OCI-LY1 (cell line): ENCODE measurements at regions not wholly inside any gene's neighbourhood (a gene's known extent, or its start where the extent isn't known, plus 50 kb on each side); places are given as distances from the start of the nearest gene placed in this dataset.

Experiments
- H2AFZ ChIP-seq: fragments of 200-600 bp; sonication (generic), shearing (Covaris generic); 2 replicates; pipeline ENCODE4 v1.6.0; 2014; ENCODE audit warnings: antibody characterized with exemption, mild to moderate bottlenecking, low read length
- H3F3A ChIP-seq: fragments of 200-600 bp; sonication (generic), shearing (Covaris generic); 2 replicates; pipeline ENCODE4 v1.6.0; 2014; ENCODE audit warnings: mild to moderate bottlenecking, antibody characterized with exemption, low read length, moderate library complexity; ENCODE audit not compliant: insufficient read depth
- H3K27ac ChIP-seq: fragments of 200-600 bp; sonication (generic); 2 replicates; pipeline ENCODE4 v1.5.1; 2014; ENCODE audit warnings: low read length, mixed run types, mild to moderate bottlenecking, low read depth; ENCODE audit not compliant: poor library complexity, severe bottlenecking
- H3K27me3 ChIP-seq: fragments of 200-600 bp; sonication (generic); 2 replicates; pipeline ENCODE4 v1.6.0; 2014; ENCODE audit warnings: antibody characterized with exemption, mild to moderate bottlenecking, low read length, moderate library complexity; ENCODE audit not compliant: insufficient read depth
- H3K36me3 ChIP-seq: fragments of 200-600 bp; sonication (generic); 2 replicates; pipeline ENCODE4 v1.6.1; 2014; ENCODE audit warnings: mild to moderate bottlenecking, antibody characterized with exemption, low read length, moderate library complexity, mixed read lengths; ENCODE audit not compliant: insufficient read depth
- H3K4me1 ChIP-seq: fragments of 200-600 bp; sonication (generic); 2 replicates; pipeline ENCODE4 v1.5.1; 2014; ENCODE audit warnings: mild to moderate bottlenecking, low read length, moderate library complexity; ENCODE audit not compliant: insufficient read depth, severe bottlenecking
- H3K4me2 ChIP-seq: fragments of 200-600 bp; sonication (generic), shearing (Covaris generic); 2 replicates; pipeline ENCODE4 v1.6.1; 2014; ENCODE audit warnings: low read length
- H3K4me3 ChIP-seq: fragments of 200-600 bp; sonication (generic); 2 replicates; pipeline ENCODE4 v1.5.1; 2014; ENCODE audit warnings: low read length, low read depth, mild to moderate bottlenecking, mixed read lengths; ENCODE audit not compliant: poor library complexity, severe bottlenecking
- H3K79me2 ChIP-seq: fragments of 200-600 bp; shearing (Covaris generic); 2 replicates; pipeline ENCODE4 v1.6.1; 2016; ENCODE audit warnings: mixed run types, low read length, mixed read lengths; ENCODE audit not compliant: insufficient read depth
- H3K9ac ChIP-seq: fragments of 200-600 bp; sonication (generic), shearing (Covaris generic); 2 replicates; pipeline ENCODE4 v1.6.1; 2014; ENCODE audit warnings: mild to moderate bottlenecking, low read length, mixed read lengths
- H3K9me2 ChIP-seq: fragments of 200-600 bp; sonication (generic), shearing (Covaris generic); 2 replicates; pipeline ENCODE4 v1.6.1; 2014; ENCODE audit warnings: low read depth, mild to moderate bottlenecking, low read length, mixed read lengths
- H3K9me3 ChIP-seq: fragments of 200-600 bp; shearing (Covaris generic); 2 replicates; pipeline ENCODE4 v1.6.1; 2014; ENCODE audit warnings: low read length, mixed read lengths
- H4K20me1 ChIP-seq: fragments of 200-600 bp; sonication (generic), shearing (Covaris generic); 2 replicates; pipeline ENCODE4 v1.6.0; 2016; ENCODE audit warnings: mild to moderate bottlenecking, low read length; ENCODE audit not compliant: insufficient read depth
- EZH2 ChIP-seq: fragments of 200-600 bp; sonication (generic), shearing (Covaris generic); IDR thresholded peaks from 2 replicates; pipeline ENCODE4 v1.8.0; 2017; ENCODE audit warnings: borderline replicate concordance, mixed run types, mild to moderate bottlenecking, antibody characterized with exemption, low read length, moderate library complexity, mixed read lengths
- TF ChIP-seq, protein P1 (sequence below): fragments of 200-600 bp; sonication (generic), shearing (Covaris generic); IDR thresholded peaks from 2 replicates; pipeline ENCODE4 v1.5.1; 2017; ENCODE audit warnings: mild to moderate bottlenecking, antibody characterized with exemption, low read length, moderate library complexity, mixed read lengths

GRCh38 chr11:42890773-42891172 lies 421.0 kb upstream of the API5 start:
- no peaks in the 10 kb centered on the region for H3K9me3 ChIP-seq
- H3K79me2 ChIP-seq: no peaks in the 10 kb centered on the region
- H3K9ac ChIP-seq: no peak overlapping the region
- H3K9me2 ChIP-seq: no peaks in the 10 kb centered on the region
- no peak for TF ChIP-seq EZH2
- TF ChIP-seq, protein P1, sequence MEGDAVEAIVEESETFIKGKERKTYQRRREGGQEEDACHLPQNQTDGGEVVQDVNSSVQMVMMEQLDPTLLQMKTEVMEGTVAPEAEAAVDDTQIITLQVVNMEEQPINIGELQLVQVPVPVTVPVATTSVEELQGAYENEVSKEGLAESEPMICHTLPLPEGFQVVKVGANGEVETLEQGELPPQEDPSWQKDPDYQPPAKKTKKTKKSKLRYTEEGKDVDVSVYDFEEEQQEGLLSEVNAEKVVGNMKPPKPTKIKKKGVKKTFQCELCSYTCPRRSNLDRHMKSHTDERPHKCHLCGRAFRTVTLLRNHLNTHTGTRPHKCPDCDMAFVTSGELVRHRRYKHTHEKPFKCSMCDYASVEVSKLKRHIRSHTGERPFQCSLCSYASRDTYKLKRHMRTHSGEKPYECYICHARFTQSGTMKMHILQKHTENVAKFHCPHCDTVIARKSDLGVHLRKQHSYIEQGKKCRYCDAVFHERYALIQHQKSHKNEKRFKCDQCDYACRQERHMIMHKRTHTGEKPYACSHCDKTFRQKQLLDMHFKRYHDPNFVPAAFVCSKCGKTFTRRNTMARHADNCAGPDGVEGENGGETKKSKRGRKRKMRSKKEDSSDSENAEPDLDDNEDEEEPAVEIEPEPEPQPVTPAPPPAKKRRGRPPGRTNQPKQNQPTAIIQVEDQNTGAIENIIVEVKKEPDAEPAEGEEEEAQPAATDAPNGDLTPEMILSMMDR: no peak
- no peaks in the 10 kb centered on the region for H3K27me3 ChIP-seq
- no peak overlapping the region for H3K4me3 ChIP-seq
- H2AFZ ChIP-seq: no peak overlapping the region
- no peak overlapping the region for H3K4me2 ChIP-seq
- H3K27ac ChIP-seq: no peak overlapping the region
- no peaks in the 10 kb centered on the region for H4K20me1 ChIP-seq
- H3K4me1 ChIP-seq: no peaks in the 10 kb centered on the region
- no peaks in the 10 kb centered on the region for H3F3A ChIP-seq
- H3K36me3 ChIP-seq: no peaks in the 10 kb centered on the region

DNA sequence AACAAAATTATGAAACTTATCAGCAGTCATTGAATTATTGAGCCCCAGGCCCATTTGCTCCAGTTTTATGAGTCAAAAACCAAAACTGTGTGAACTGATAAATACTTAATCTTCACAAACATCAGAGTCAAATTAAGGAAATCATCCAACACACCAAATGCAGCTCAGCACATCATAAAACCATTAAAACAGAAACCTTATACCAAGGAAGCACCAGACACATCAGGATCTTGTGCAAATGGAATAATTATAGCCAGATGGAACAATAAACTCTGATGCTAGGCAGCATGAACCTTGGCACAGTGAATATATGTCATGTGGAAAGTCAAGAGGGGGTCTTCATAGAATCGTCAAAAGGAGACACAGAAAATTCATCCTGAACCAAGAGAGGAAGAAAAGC lies 410.7 kb upstream of the API5 start:
- H3K9me3 ChIP-seq: no peaks in the 10 kb centered on the region

GRCh38 chr11:42906226-42906625 lies 405.6 kb upstream of the API5 start:
- Histone ChIP-seq H3K4me3 (no peak overlapping the region), H3K27ac (no peak overlapping the region), H3K9me3 (no peaks in the 10 kb centered on the region), H3K79me2 (no peaks in the 10 kb centered on the region), H3K9ac (no peak overlapping the region), H4K20me1 (no peaks in the 10 kb centered on the region), H3K36me3 (no peaks in the 10 kb centered on the region), H3K9me2 (no peaks in the 10 kb centered on the region), H2AFZ (no peak overlapping the region), H3K27me3 (no peaks in the 10 kb centered on the region), H3K4me2 (no peak overlapping the region), H3K4me1 (no peaks in the 10 kb centered on the region), H3F3A (no peaks in the 10 kb centered on the region)
- TF ChIP-seq, protein P1: no peak
- no peak for TF ChIP-seq EZH2

More for the DNA sequence above, 410.7 kb upstream of the API5 start:
- TF ChIP-seq, protein P1: no peak
- no peak for TF ChIP-seq EZH2
- Histone ChIP-seq H2AFZ (no peak overlapping the region), H3K79me2 (no peaks in the 10 kb centered on the region), H3F3A (no peaks in the 10 kb centered on the region), H3K9ac (no peak overlapping the region), H3K9me2 (no peaks in the 10 kb centered on the region), H3K36me3 (no peaks in the 10 kb centered on the region), H4K20me1 (no peaks in the 10 kb centered on the region), H3K27ac (no peak overlapping the region), H3K4me3 (no peak overlapping the region), H3K4me1 (no peaks in the 10 kb centered on the region), H3K27me3 (no peaks in the 10 kb centered on the region), H3K4me2 (no peak overlapping the region)
